H1 (cell line): ENCODE measurements at regions not wholly inside any gene's neighbourhood (a gene's known extent, or its start where the extent isn't known, plus 50 kb on each side); places are given as distances from the start of the nearest gene placed in this dataset.

Experiments
- MAX ChIP-seq: IDR thresholded peaks from 2 replicates; pipeline ENCODE4 v1.6.1; 2012; ENCODE audit warnings: inconsistent platforms
- POLR2A ChIP-seq, 2 experiments: IDR thresholded peaks; 1 replicate in 1 of 2; 2 replicates in 1 of 2; pipeline ENCODE4 v1.6.1; 2011; ENCODE audit warnings: low read depth in 2 of 2, low read length in 2 of 2, mild to moderate bottlenecking in 2 of 2; ENCODE audit errors: control extremely low read depth in 1 of 2

GRCh38 chr7:23955145-23955544 lies 245.1 kb downstream of the STK31 start:
- TF ChIP-seq POLR2A (IDR thresholded peaks at IDR 0.05; ENCODE audit: control extremely low read depth in 1 of 2, low read depth in 2 of 2, low read length in 2 of 2) (no peak), MAX (no peak)
